ENCODE measurements at regions not wholly inside any gene's neighbourhood (a gene's known extent, or its start where the extent isn't known, plus 50 kb on each side); places are given as distances from the start of the nearest gene placed in this dataset.
"Not testable (repeated sequence)": the region's sequence is repeated elsewhere in the genome, so short reads cannot be mapped to it uniquely, and the experiment has no call there.

GRCh38 chr4:66000510-66001117 is 330.3 kb upstream of the EPHA5 start:
- TF ChIP-seq CTCF (IDR thresholded peaks at IDR 0.05; ENCODE audit: unreplicated experiment in 3 of 3): no peak

GRCh38 chr4:65999518-65999871 is 329.2 kb upstream of the EPHA5 start:
- H3K36me3 Mint-ChIP-seq (ENCODE audit: low read depth): peaks cover 8% of the 10 kb centered on the region
- peak overlapping the region in 2 of 3 experiments; percentile 34 to 40 for H3K27ac Mint-ChIP-seq
- no peaks in the 10 kb centered on the region for H3K27me3 Mint-ChIP-seq (ENCODE audit: low read depth)
- peaks cover 9% of the 10 kb centered on the region for H3K9me3 Mint-ChIP-seq
- peak overlapping the region in 1 of 3 experiments; percentile 18 for H3K4me3 Mint-ChIP-seq
- no peak for TF ChIP-seq CTCF (IDR thresholded peaks at IDR 0.05; ENCODE audit: unreplicated experiment in 3 of 3)
- peaks cover 8% of the 10 kb centered on the region for H3K4me1 Mint-ChIP-seq

More at GRCh38 chr4:66000510-66001117, 330.3 kb upstream of the EPHA5 start:
- Mint-ChIP-seq H3K36me3 (ENCODE audit: low read depth) (peaks cover 8% of the 10 kb centered on the region), H3K27me3 (ENCODE audit: low read depth) (no peaks in the 10 kb centered on the region), H3K4me3 (no peak overlapping the region), H3K4me1 (peaks cover 8% of the 10 kb centered on the region), H3K27ac (peak overlapping the region in 2 of 3 experiments; percentile 29 to 82), H3K9me3 (peaks cover 9% of the 10 kb centered on the region)

- not testable (repeated sequence) for H3K4me1 Mint-ChIP-seq; H3K27me3 Mint-ChIP-seq (ENCODE audit: low read depth); H3K36me3 Mint-ChIP-seq (ENCODE audit: low read depth); H3K9me3 Mint-ChIP-seq
- Mint-ChIP-seq H3K4me3 (peak overlapping the region; percentile 18 to 46 (median 27)), H3K27ac (peak overlapping the region in 2 of 3 experiments; percentile 34 to 40)
Measured at GRCh38 chr4:65998807-65999517, 328.7 kb upstream of the EPHA5 start.

GRCh38 chr4:65983061-65983460 is 312.8 kb upstream of the EPHA5 start:
- Mint-ChIP-seq H3K4me1 (peaks cover 8% of the 10 kb centered on the region), H3K36me3 (ENCODE audit: low read depth) (no peaks in the 10 kb centered on the region), H3K27ac (peak overlapping the region in 1 of 3 experiments; percentile 13), H3K9me3 (no peaks in the 10 kb centered on the region), H3K27me3 (ENCODE audit: low read depth) (no peaks in the 10 kb centered on the region), H3K4me3 (no peak overlapping the region)
- TF ChIP-seq CTCF (IDR thresholded peaks at IDR 0.05; ENCODE audit: unreplicated experiment in 3 of 3): no peak

- no peak for TF ChIP-seq CTCF (IDR thresholded peaks at IDR 0.05; ENCODE audit: unreplicated experiment in 3 of 3)
- Mint-ChIP-seq H3K27me3 (ENCODE audit: low read depth) (no peaks in the 10 kb centered on the region), H3K27ac (no peak overlapping the region), H3K4me1 (no peaks in the 10 kb centered on the region), H3K9me3 (peaks cover 4% of the 10 kb centered on the region), H3K4me3 (no peak overlapping the region), H3K36me3 (ENCODE audit: low read depth) (no peaks in the 10 kb centered on the region)
Measured at GRCh38 chr4:65976287-65976686, 306.0 kb upstream of the EPHA5 start.

- no peak overlapping the region for H3K4me3 Mint-ChIP-seq
- no peak for TF ChIP-seq CTCF (IDR thresholded peaks at IDR 0.05; ENCODE audit: unreplicated experiment in 3 of 3)
- no peak overlapping the region for H3K27ac Mint-ChIP-seq
- H3K36me3 Mint-ChIP-seq (ENCODE audit: low read depth): no peaks in the 10 kb centered on the region
- peaks cover 6% of the 10 kb centered on the region for H3K4me1 Mint-ChIP-seq
- H3K9me3 Mint-ChIP-seq: peaks cover 4% of the 10 kb centered on the region
- H3K27me3 Mint-ChIP-seq (ENCODE audit: low read depth): no peaks in the 10 kb centered on the region
Measured at GRCh38 chr4:65973186-65973585, 302.9 kb upstream of the EPHA5 start.
